HG02973 (cell line): ENCODE measurements at regions not wholly inside any gene's neighbourhood (a gene's known extent, or its start where the extent isn't known, plus 50 kb on each side); places are given as distances from the start of the nearest gene placed in this dataset.

Experiments
- ATAC-seq: cut with Tn5 transposase; IDR thresholded peaks from one replicate; pipeline ENCODE4 v1.9.1; 2021; ENCODE audit warnings: moderate library complexity; ENCODE audit not compliant: unreplicated experiment

GRCh38 chr12:77630790-77631445 lies 199.8 kb upstream of the NAV3 start:
- ATAC-seq = no peak

GRCh38 chr12:77630344-77630743 lies 200.3 kb upstream of the NAV3 start:
- ATAC-seq = no peak

GRCh38 chr12:77629141-77629540 lies 201.6 kb upstream of the NAV3 start:
- no peak for ATAC-seq

- no peak for ATAC-seq
Measured at GRCh38 chr12:77625441-77625840, 205.3 kb upstream of the NAV3 start.

GRCh38 chr12:77619425-77619824 lies 211.3 kb upstream of the NAV3 start:
- ATAC-seq = no peak

GRCh38 chr12:77617818-77618217 lies 212.9 kb upstream of the NAV3 start:
- ATAC-seq = no peak

GRCh38 chr12:77615332-77615731 lies 215.4 kb upstream of the NAV3 start:
- no peak for ATAC-seq

- ATAC-seq = no peak
Measured at GRCh38 chr12:77613411-77613810, 217.3 kb upstream of the NAV3 start.

GRCh38 chr12:77610446-77610845 lies 220.2 kb upstream of the NAV3 start:
- no peak for ATAC-seq

- ATAC-seq = no peak
Measured at GRCh38 chr12:77609016-77609415, 221.7 kb upstream of the NAV3 start.

- ATAC-seq = no peak
Measured at GRCh38 chr12:77608271-77608824, 222.3 kb upstream of the NAV3 start.

- ATAC-seq = peak; percentile 64
Measured at GRCh38 chr12:77606348-77606747, 224.3 kb upstream of the NAV3 start.

- ATAC-seq = no peak
Measured at GRCh38 chr12:77603946-77604345, 226.7 kb upstream of the NAV3 start.

GRCh38 chr12:77601069-77601468 lies 229.6 kb upstream of the NAV3 start:
- peak; percentile 44 for ATAC-seq

- ATAC-seq = no peak
Measured at GRCh38 chr12:77600468-77600843, 230.2 kb upstream of the NAV3 start.

GRCh38 chr12:77599782-77600467 lies 230.8 kb upstream of the NAV3 start:
- ATAC-seq = peak; percentile 57

GRCh38 chr12:77594366-77594765 lies 236.3 kb upstream of the NAV3 start:
- ATAC-seq = no peak

GRCh38 chr12:77592836-77593235 lies 237.9 kb upstream of the NAV3 start:
- no peak for ATAC-seq

- no peak for ATAC-seq
Measured at GRCh38 chr12:77591959-77592743, 238.5 kb upstream of the NAV3 start.

- ATAC-seq = no peak
Measured at GRCh38 chr12:77590306-77590705, 240.4 kb upstream of the NAV3 start.

GRCh38 chr12:77584860-77585259 lies 245.8 kb upstream of the NAV3 start:
- no peak for ATAC-seq
